ENCODE measurements at regions not wholly inside any gene's neighbourhood (a gene's known extent, or its start where the extent isn't known, plus 50 kb on each side); places are given as distances from the start of the nearest gene placed in this dataset.

DNA sequence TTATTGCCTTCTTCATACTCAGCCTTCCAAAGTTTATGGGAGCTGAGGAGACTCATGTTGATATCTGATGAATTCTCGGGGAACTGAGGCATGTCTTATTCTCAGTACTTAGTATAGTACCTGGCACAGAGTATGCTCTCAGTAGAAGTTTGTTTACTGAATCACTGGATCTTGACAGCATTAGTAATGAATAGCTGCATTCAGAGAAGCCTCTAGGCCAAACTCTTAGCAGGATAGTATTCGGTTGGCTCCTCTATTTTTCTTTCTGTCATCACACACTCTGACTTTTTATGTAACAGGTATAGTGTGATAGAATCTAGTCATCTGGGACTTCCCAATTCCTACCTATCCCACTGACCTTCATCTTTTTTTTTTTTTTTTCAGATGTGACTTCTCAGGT is 566.4 kb upstream of the MAN1A1 start:
- Histone ChIP-seq H3K4me2 (ENCODE audit: low read length) (no peak overlapping the region), H3K4me3 (ENCODE audit: low read length) (no peak overlapping the region), H3K36me3 (replicated peaks; ENCODE audit: low read depth, low read length) (no peaks in the 10 kb centered on the region), H4K20me1 (ENCODE audit: insufficient read depth, low read length) (no peaks in the 10 kb centered on the region), H3K9me3 (ENCODE audit: insufficient read depth, low read length) (no peaks in the 10 kb centered on the region), H3K9ac (ENCODE audit: low read length) (no peak overlapping the region), H3K79me2 (ENCODE audit: low read length) (no peaks in the 10 kb centered on the region), H2AFZ (ENCODE audit: low read depth, low read length) (no peak overlapping the region), H3K4me1 (ENCODE audit: low read length) (no peaks in the 10 kb centered on the region), H3K27me3 (ENCODE audit: low read depth, low read length) (no peaks in the 10 kb centered on the region), H3K27ac (ENCODE audit: low read length) (no peak overlapping the region)
- TF ChIP-seq CTCF (IDR thresholded peaks at IDR 0.05; ENCODE audit: low read depth, low read length) = no peak
- no peak for TF ChIP-seq EZH2phosphoT487 (IDR thresholded peaks at IDR 0.05; ENCODE audit: low read depth)

- H3K9me3 ChIP-seq (ENCODE audit: insufficient read depth, low read length) = no peaks in the 10 kb centered on the region
- H3K9ac ChIP-seq (ENCODE audit: low read length) = no peak overlapping the region
- no peaks in the 10 kb centered on the region for H3K27me3 ChIP-seq (ENCODE audit: low read depth, low read length)
- H2AFZ ChIP-seq (ENCODE audit: low read depth, low read length) = no peak overlapping the region
- H3K4me1 ChIP-seq (ENCODE audit: low read length) = no peaks in the 10 kb centered on the region
- no peak overlapping the region for H3K27ac ChIP-seq (ENCODE audit: low read length)
- H3K36me3 ChIP-seq (replicated peaks; ENCODE audit: low read depth, low read length) = no peaks in the 10 kb centered on the region
- H3K79me2 ChIP-seq (ENCODE audit: low read length) = no peaks in the 10 kb centered on the region
- TF ChIP-seq EZH2phosphoT487 (IDR thresholded peaks at IDR 0.05; ENCODE audit: low read depth) (no peak), CTCF (IDR thresholded peaks at IDR 0.05; ENCODE audit: low read depth, low read length) (no peak)
- no peaks in the 10 kb centered on the region for H4K20me1 ChIP-seq (ENCODE audit: insufficient read depth, low read length)
- H3K4me3 ChIP-seq (ENCODE audit: low read length) = no peak overlapping the region
- no peak overlapping the region for H3K4me2 ChIP-seq (ENCODE audit: low read length)
Observed at GRCh38 chr6:119908157-119908556, 558.6 kb upstream of the MAN1A1 start.

- Histone ChIP-seq H3K27ac (ENCODE audit: low read length) (no peak overlapping the region), H2AFZ (ENCODE audit: low read depth, low read length) (no peak overlapping the region), H4K20me1 (ENCODE audit: insufficient read depth, low read length) (no peaks in the 10 kb centered on the region), H3K36me3 (replicated peaks; ENCODE audit: low read depth, low read length) (no peaks in the 10 kb centered on the region), H3K4me3 (ENCODE audit: low read length) (no peak overlapping the region), H3K4me2 (ENCODE audit: low read length) (no peak overlapping the region), H3K79me2 (ENCODE audit: low read length) (no peaks in the 10 kb centered on the region), H3K4me1 (ENCODE audit: low read length) (peaks cover 5% of the 10 kb centered on the region), H3K27me3 (ENCODE audit: low read depth, low read length) (no peaks in the 10 kb centered on the region), H3K9me3 (ENCODE audit: insufficient read depth, low read length) (no peaks in the 10 kb centered on the region), H3K9ac (ENCODE audit: low read length) (no peak overlapping the region)
- TF ChIP-seq CTCF (IDR thresholded peaks at IDR 0.05; ENCODE audit: low read depth, low read length) = no peak
- no peak for TF ChIP-seq EZH2phosphoT487 (IDR thresholded peaks at IDR 0.05; ENCODE audit: low read depth)
Observed at GRCh38 chr6:119902681-119903080, 553.1 kb upstream of the MAN1A1 start.

DNA sequence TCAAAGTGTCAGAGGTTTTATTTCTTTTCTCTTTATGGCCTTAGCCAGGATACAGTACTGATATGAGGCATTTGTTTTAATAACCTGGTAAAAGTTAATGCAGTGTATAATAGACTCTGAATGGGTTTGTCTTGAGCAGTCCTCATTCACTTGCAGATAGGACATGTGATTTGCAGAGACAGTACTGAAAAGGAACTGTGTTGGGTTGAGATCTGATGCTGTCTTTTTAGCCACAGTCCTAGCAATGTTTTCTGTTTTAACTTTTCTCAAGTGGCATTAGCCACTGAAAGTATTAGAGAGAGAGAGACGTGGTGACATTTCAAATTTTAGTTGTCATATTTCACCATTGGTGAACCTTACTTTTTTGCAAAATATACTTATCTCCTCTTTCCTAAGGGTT is 547.2 kb upstream of the MAN1A1 start:
- Histone ChIP-seq H3K27ac (ENCODE audit: low read length) (no peak overlapping the region), H3K9ac (ENCODE audit: low read length) (no peak overlapping the region), H3K4me2 (ENCODE audit: low read length) (no peak overlapping the region), H3K4me3 (ENCODE audit: low read length) (no peak overlapping the region), H2AFZ (ENCODE audit: low read depth, low read length) (no peak overlapping the region), H3K36me3 (replicated peaks; ENCODE audit: low read depth, low read length) (no peaks in the 10 kb centered on the region), H4K20me1 (ENCODE audit: insufficient read depth, low read length) (no peaks in the 10 kb centered on the region), H3K79me2 (ENCODE audit: low read length) (no peaks in the 10 kb centered on the region), H3K9me3 (ENCODE audit: insufficient read depth, low read length) (no peaks in the 10 kb centered on the region), H3K27me3 (ENCODE audit: low read depth, low read length) (no peaks in the 10 kb centered on the region), H3K4me1 (ENCODE audit: low read length) (peaks cover 5% of the 10 kb centered on the region; the same call in 1 of the 2 replicates)
- TF ChIP-seq EZH2phosphoT487 (IDR thresholded peaks at IDR 0.05; ENCODE audit: low read depth) (no peak), CTCF (IDR thresholded peaks at IDR 0.05; ENCODE audit: low read depth, low read length) (no peak)
